KOPT-K1 (cell line): ENCODE measurements at regions not wholly inside any gene's neighbourhood (a gene's known extent, or its start where the extent isn't known, plus 50 kb on each side); places are given as distances from the start of the nearest gene placed in this dataset.
"Not testable (repeated sequence)": the region's sequence is repeated elsewhere in the genome, so short reads cannot be mapped to it uniquely, and the experiment has no call there.

Experiments
- H3K27ac ChIP-seq: fragments of 200-600 bp; sonication (generic); 2 replicates; pipeline ENCODE4 v1.5.1; 2016; ENCODE audit warnings: antibody characterized with exemption, mild to moderate bottlenecking, low read depth, low read length; ENCODE audit not compliant: poor library complexity, severe bottlenecking
- H3K36me3 ChIP-seq: fragments of 200-600 bp; sonication (generic); 2 replicates; pipeline ENCODE4 v1.5.1; 2017; ENCODE audit warnings: antibody characterized with exemption, mild to moderate bottlenecking, low read length, moderate library complexity; ENCODE audit not compliant: insufficient read depth
- H3K9me3 ChIP-seq: fragments of 200-600 bp; sonication (generic); 2 replicates; pipeline ENCODE4 v1.5.1; 2017; ENCODE audit warnings: antibody characterized with exemption, low read length, mild to moderate bottlenecking; ENCODE audit not compliant: insufficient read depth, poor library complexity, severe bottlenecking

DNA sequence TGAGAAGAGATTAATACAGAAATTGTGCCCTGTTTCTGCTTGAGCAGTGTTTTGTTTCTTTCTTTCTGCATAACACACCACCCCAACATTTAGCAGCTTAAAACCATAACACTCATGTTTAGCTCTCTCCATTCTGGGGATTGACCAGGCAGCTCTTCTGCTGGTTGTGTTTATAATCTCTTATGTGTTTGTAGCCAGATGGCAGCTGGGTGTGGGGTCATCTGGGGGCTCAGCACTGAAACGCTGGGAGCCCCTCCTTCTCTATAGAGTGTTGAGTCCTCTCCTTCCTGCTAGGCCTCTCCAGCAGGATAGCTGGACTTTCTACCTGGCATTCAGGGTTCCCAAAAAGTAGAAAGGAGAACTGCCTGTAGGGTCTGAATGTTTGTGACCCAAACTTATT, 270.6 kb downstream of the TTC8 start:
- H3K9me3 ChIP-seq, result no peaks in the 10 kb centered on the region
- no peaks in the 10 kb centered on the region for H3K36me3 ChIP-seq
- H3K27ac ChIP-seq, result no peak overlapping the region

GRCh38 chr14:89096946-89097345, 272.5 kb downstream of the TTC8 start:
- H3K9me3 ChIP-seq, result no peaks in the 10 kb centered on the region
- no peak overlapping the region for H3K27ac ChIP-seq
- H3K36me3 ChIP-seq, result no peaks in the 10 kb centered on the region

DNA sequence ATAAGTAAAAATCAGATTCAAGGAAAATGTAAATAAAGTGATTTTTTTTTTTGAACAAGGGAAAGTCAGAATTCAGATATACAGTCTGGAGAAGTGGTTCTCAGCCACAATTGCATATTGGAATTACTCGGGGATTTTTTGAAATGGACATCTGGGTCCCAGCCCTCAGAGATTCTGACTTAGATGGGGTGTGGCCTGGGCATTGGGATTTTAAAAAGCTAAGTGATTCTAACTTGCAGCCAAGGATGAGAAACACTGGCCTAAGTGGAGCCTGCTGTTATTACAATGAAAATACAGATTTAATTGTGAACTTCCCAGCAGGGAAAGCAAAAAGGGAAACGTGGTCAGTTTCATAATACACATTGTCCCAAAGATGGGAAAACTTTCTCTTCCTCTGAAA, 273.8 kb downstream of the TTC8 start:
- H3K27ac ChIP-seq, result no peak overlapping the region
- no peaks in the 10 kb centered on the region for H3K36me3 ChIP-seq
- no peaks in the 10 kb centered on the region for H3K9me3 ChIP-seq

- not testable (repeated sequence) for H3K36me3 ChIP-seq, H3K9me3 ChIP-seq, H3K27ac ChIP-seq
Measured at GRCh38 chr14:89104171-89104817, 279.8 kb downstream of the TTC8 start.

- H3K27ac ChIP-seq, H3K36me3 ChIP-seq: not testable (repeated sequence)
Measured at GRCh38 chr14:89104861-89105260, 280.4 kb downstream of the TTC8 start.

More at GRCh38 chr14:89104861-89105260, 280.4 kb downstream of the TTC8 start:
- H3K9me3 ChIP-seq, result not testable (repeated sequence)
